ENCODE measurements at regions not wholly inside any gene's neighbourhood (a gene's known extent, or its start where the extent isn't known, plus 50 kb on each side); places are given as distances from the start of the nearest gene placed in this dataset.

GRCh38 chr17:31621566-31621965 is 230.1 kb downstream of the RAB11FIP4 start:
- Histone ChIP-seq H4K91ac (replicated peaks; ENCODE audit: insufficient read length, low read length) (no peak overlapping the region), H3K14ac (ENCODE audit: insufficient read length) (no peak overlapping the region), H3K79me2 (ENCODE audit: control insufficient read depth in 1 of 2, insufficient read depth in 2 of 2, low read length in 2 of 2) (no peaks in the 10 kb centered on the region), H2BK120ac (replicated peaks; ENCODE audit: low read depth, low read length) (no peak overlapping the region), H3K4ac (replicated peaks; ENCODE audit: insufficient read length, low read depth, low read length) (no peak overlapping the region), H4K20me1 (replicated peaks in 1 of 2; ENCODE audit: control insufficient read depth in 1 of 2, insufficient read depth in 2 of 2, low read length in 2 of 2) (no peaks in the 10 kb centered on the region), H4K8ac (ENCODE audit: extremely low read depth, insufficient read depth, low read length) (no peak overlapping the region), H3K18ac (ENCODE audit: extremely low read depth, low read length) (no peak overlapping the region), H3K27ac (ENCODE audit: low read depth, low read length) (no peak overlapping the region), H3K79me1 (ENCODE audit: low read depth, low read length) (no peaks in the 10 kb centered on the region), H2BK5ac (ENCODE audit: low read depth, low read length) (no peak overlapping the region), H3K9ac (replicated peaks in 1 of 4; ENCODE audit: extremely low read depth in 1 of 4, low read depth in 3 of 4, low read length in 3 of 4) (no peak overlapping the region), H3K4me1 (replicated peaks in 1 of 4; ENCODE audit: control insufficient read depth in 3 of 4, insufficient read depth in 4 of 4, low read length in 3 of 4) (no peaks in the 10 kb centered on the region), H3K9me3 (ENCODE audit: insufficient read depth in 2 of 2, low read depth in 1 of 2, low read length in 1 of 2) (0 out of 4 replicates have a peak, but pooled peaks cover 0 to 4% of the 10 kb centered on the region in 2 experiments), H3K36me3 (ENCODE audit: control insufficient read depth in 2 of 4, insufficient read depth in 4 of 4, low read length in 3 of 4) (no peaks in the 10 kb centered on the region), H2AK5ac (ENCODE audit: low read depth, low read length) (no peak overlapping the region), H2BK20ac (ENCODE audit: low read length) (no peak overlapping the region), H3K23ac (ENCODE audit: insufficient read length) (no peak overlapping the region), H3K27me3 (replicated peaks in 1 of 4; ENCODE audit: control insufficient read depth in 3 of 4, extremely low read depth in 1 of 4, insufficient read depth in 3 of 4, low read length in 3 of 4) (no peaks in the 10 kb centered on the region), H2BK12ac (ENCODE audit: low read depth, low read length) (no peak overlapping the region), H2AFZ (ENCODE audit: low read length) (no peak overlapping the region), H3K23me2 (ENCODE audit: low read depth, low read length) (no peaks in the 10 kb centered on the region; the same call in 1 of the 2 replicates), H3K4me2 (ENCODE audit: insufficient read depth in 1 of 2, low read depth in 2 of 2, low read length in 2 of 2) (no peak overlapping the region), H3K56ac (replicated peaks; ENCODE audit: insufficient read length, low read depth, low read length) (no peak overlapping the region), H2BK15ac (ENCODE audit: low read length) (no peak overlapping the region), H3K4me3 (ENCODE audit: extremely low read depth in 1 of 4, insufficient read depth in 2 of 4, low read depth in 3 of 4, low read length in 4 of 4) (no peak overlapping the region), H4K5ac (ENCODE audit: insufficient read length, low read depth, low read length) (no peak overlapping the region)
- ChIA-PET CTCF (ENCODE audit: partially characterized antibody) (interaction anchor here (1.3 kb wide), 1 partner anchor 221 kb away, joined by 4 read pairs; no protein-coding TSS in a partner anchor), POLR2A (ENCODE audit: partially characterized antibody) (no interaction called here)
- 89% methylated on average over 4 of the region's 4 CpGs; no CpG with 5 or more reads in 1 of the 2 experiments for WGBS, 2 experiments (ENCODE audit: extremely low coverage in 1 of 2, insufficient coverage in 1 of 2, insufficient read length in 1 of 2, insufficient replicate concordance in 2 of 2, low coverage in 1 of 2, low lambda C conversion rate in 2 of 2, missing lambda C conversion rate in 1 of 2)
- DNase-seq (ENCODE audit: low read depth in 1 of 2, low spot score in 2 of 2) = no peak
- FAIRE-seq = no peak
- TF ChIP-seq POLR2A (IDR thresholded peaks at IDR 0.05; ENCODE audit: control extremely low read depth in 1 of 2, low read depth in 2 of 2, low read length in 2 of 2) = no peak
- TF ChIP-seq KDM5A (IDR thresholded peaks at IDR 0.05; ENCODE audit: low read length) = no peak
- no peak for TF ChIP-seq EGR1 (IDR thresholded peaks at IDR 0.05; ENCODE audit: borderline replicate concordance, low read depth, low read length)
- no peak for TF ChIP-seq ZNF274 (IDR thresholded peaks at IDR 0.05; ENCODE audit: borderline replicate concordance, extremely low read depth, low read length)
- TF ChIP-seq CREB1 (IDR thresholded peaks at IDR 0.05) = no peak
- TF ChIP-seq BRCA1 (IDR thresholded peaks at IDR 0.05; ENCODE audit: low read depth, low read length) = no peak
- no peak for TF ChIP-seq SUZ12 (IDR thresholded peaks at IDR 0.05; ENCODE audit: low read length)
- TF ChIP-seq HDAC6 (IDR thresholded peaks at IDR 0.05; ENCODE audit: low read depth, low read length) = no peak

All from H1 (cell line).